ENCODE measurements at regions not wholly inside any gene's neighbourhood (a gene's known extent, or its start where the extent isn't known, plus 50 kb on each side); places are given as distances from the start of the nearest gene placed in this dataset.
"Not testable (repeated sequence)": the region's sequence is repeated elsewhere in the genome, so short reads cannot be mapped to it uniquely, and the experiment has no call there.

DNA sequence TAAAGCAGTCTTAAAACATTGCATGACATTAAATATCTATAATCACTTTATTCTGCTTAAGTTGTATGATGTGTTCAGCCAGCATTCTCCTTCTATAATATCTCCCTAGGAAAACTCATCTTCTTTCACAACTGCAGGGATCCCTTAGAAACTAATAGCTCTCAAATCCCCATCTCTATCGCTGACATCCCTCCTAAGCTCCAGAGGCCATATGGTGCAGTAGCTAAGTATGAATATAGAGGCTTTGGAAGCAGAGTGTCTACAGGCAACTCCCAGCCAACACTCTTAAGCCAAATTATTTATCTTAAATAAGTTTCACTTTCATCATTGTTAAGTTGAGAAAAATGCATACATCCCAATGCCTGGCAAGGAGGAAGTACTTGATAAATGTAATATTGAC is 349.5 kb upstream of the MIR17HG start:
- no peak for DNase-seq (ENCODE audit: low read depth in 2 of 2)

DNA sequence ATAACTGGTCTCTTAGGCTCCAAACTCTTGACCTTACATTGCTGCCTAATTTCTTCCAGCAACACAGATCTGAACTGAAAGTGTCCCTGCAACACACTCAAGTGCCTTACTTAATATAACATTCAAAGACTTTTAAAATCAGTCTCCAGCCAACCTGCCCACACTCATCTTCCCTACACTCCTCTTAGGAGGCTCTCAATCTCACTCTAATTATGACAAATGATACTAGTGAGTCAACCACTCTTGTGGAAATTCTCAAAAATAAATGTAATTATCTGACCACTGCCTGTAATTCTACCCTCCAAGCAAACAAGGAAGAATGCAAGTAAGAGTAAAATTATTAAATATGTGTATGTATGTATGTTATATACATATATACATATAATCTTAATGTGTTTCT is 348.1 kb upstream of the MIR17HG start:
- no peak for DNase-seq (ENCODE audit: low read depth in 2 of 2)

DNA sequence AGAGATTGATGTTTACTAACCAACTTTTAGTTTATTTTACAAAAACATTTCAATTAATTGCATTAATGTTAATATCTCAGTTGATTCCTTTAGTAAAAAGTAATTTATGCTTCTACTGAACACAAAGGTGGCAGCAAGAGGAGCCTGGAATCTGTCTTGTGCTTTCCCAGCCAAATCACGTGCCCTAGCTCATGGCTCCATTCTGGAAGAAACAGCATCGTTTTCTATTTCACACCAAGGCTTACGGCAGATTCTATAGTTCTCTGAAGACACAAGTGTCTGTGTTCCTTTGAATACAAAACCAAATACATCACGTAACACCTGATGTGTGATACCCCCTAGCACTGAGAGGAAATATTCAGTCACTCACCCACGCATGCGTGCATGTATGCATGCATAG is 346.1 kb upstream of the MIR17HG start:
- DNase-seq (ENCODE audit: low read depth in 2 of 2): no peak

DNA sequence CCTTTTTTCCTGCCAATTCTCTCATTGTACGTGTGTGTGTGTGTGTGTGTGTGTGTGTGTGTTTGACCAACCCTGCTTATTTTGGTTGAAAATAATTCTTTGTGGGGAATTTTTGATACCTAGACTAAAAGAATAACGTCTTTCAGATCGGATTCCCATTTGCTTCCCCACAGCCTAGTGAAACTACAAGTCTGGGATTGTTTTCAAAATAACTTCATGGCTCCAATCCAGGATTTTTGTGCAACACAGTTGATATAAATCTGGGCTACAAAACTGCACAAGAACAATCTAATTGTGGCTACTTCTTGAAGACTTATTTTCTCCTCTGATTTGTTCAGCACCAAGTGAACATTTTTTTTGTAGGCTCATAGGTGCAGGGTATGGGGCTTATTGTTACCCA is 332.8 kb upstream of the MIR17HG start:
- DNase-seq (ENCODE audit: low read depth in 2 of 2): no peak

DNA sequence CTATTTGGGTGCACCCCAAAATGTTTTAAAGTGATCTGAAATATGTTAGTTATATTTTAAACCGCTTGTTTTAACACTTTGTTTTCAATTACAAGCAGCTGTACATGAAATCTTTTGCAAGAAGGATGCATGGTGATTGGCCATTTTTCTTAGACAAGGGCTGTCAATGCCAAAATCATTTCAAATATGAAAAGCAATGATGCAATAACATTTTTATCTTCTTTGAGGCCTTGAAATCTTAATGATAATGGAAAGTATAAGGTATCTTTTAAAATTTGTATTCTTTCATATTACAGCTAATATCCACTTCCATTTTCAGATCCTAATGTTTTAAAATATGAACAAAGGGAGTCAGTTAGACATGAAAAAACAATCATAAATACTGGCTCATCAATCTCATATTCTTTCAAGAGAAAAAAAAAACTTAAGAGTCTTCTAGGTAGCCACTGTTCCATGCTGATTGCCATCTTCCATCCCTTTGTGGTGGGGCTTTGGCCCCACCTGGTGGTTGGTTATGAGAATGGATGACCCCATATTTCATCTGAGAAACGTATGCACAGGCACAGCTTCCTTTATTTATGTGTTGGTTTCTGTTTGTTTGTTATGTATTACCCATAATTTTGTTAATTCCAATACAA is 330.3 kb upstream of the MIR17HG start:
- DNase-seq (ENCODE audit: low read depth in 2 of 2): no peak

DNA sequence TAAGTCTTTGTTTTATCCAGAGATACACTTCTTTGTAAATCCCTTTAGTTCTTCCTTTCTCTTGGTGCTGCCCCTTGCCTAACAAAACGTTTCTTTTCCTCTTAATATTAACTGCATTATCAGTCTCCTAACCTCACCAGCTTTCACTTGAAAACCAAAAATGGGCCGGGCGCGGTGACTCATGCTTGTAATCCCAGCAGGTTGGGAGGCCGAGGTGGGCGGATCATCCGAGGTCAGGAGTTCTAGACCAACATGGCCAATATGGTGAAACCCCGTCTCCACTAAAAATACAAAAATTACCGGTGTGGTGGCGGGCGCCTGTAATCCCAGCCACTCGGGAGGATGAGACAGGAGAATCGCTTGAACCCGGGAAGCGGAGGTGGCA is 329.8 kb upstream of the MIR17HG start:
- DNase-seq (ENCODE audit: low read depth in 2 of 2): no peak

DNA sequence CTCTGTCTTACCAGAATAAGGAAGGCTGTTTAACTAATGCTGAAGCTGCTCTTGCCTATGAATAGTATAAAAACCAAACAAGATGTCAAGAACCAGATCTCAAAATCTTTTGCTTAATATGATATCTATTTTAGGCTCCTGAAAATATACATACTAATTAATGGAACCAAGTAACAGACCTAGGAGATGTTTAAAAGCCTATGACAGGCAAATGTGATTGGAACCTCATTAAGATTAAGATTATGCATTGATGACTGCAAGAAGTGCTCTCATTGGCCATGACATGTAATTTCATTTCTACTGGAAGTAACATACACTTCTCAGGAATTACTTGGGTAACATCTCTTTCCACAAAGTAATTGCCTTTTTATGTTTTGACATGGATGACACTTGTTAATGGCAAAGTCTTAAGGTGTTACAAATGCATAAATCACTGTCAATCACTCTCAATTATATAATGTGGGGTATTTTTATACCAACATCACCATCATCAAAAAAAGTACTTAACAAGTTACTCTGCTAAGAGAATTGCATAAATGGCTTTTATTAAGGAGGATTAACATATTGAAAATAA is 326.9 kb upstream of the MIR17HG start:
- DNase-seq (ENCODE audit: low read depth in 2 of 2): no peak

DNA sequence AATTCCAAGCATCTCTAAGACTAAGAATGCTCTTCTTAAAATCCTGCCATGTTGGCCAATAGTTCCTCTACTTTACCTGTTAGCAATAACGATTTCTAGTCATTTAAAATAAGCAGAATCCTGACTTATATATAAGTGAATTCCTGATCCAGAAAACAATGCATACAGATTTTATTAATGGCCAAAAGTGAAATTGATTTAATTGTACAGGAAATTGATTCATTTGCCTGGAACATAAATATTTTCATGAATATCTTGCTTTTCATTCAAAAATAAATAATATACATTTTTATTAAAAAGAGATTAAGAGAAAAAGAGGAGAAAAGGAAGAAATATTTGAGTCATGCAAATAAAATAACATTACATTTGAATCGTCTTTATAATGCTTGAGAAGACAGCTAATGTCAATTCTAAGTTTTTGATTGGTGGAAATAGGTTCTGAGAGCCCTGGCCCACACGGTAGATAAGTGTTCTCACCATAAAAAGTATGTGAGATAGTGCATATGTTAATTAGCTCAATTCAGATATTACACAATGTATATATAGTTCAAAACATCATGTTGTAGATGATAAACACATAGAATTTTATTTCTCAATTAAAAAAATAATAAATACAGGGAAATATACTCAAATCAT is 323.2 kb upstream of the MIR17HG start:
- DNase-seq (ENCODE audit: low read depth in 2 of 2): no peak

DNA sequence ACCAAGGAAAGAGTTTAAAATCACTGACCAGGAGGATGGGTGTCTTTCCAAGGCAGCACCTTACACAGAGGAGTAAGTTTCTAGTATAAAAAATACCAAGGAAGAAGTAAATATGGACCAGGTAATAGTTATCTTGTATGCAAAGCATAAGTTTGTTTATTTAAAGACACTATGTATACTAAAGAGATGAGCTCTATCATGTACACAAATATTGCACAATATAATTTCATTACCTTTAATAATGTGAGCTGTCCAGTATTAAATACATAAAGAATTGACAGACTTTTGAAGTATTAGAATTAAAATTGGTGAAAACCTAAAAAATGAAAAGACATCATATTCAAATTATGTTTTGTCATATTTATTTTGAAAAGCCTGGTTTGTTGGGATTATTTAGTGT is 322.0 kb upstream of the MIR17HG start:
- no peak for DNase-seq (ENCODE audit: low read depth in 2 of 2)

DNA sequence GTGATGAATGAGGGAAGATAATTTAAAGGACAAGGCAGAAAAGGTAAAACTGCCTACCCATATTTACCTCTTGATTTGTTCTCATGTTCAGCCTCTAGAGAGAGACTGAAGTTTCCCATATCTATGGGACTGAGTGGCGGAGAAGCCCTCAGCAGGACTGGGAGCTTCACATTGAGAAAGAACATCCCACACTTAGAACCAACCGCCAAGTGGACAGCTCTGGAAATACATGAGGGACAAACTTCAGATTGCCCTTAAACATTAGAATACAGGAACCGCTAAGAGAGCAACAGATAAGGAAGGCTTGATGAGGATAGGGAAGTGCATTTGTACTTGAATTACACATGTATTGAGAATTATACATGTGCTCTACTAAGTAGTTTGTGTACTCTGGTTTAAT is 316.0 kb upstream of the MIR17HG start:
- DNase-seq (ENCODE audit: low read depth in 2 of 2): no peak

DNA sequence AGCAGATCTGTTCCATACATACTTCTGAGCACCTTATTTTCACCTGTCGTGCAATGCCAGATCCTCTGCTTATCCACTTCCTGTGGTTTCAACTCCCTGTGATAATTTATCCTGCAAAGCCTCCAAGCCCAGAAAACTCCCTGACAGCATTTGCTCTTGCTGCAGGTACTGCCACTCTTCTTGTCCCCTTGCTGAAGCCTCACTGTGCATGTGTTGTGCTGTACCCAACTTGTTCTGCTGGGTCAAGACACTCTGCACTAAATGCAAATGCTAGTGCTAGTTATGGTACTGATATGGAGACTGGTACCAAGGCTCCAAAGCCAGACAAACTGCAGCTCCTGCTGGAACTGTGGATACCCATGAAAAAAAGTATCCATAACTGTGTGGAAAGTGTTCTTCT is 315.4 kb upstream of the MIR17HG start:
- no peak for DNase-seq (ENCODE audit: low read depth in 2 of 2)

DNA sequence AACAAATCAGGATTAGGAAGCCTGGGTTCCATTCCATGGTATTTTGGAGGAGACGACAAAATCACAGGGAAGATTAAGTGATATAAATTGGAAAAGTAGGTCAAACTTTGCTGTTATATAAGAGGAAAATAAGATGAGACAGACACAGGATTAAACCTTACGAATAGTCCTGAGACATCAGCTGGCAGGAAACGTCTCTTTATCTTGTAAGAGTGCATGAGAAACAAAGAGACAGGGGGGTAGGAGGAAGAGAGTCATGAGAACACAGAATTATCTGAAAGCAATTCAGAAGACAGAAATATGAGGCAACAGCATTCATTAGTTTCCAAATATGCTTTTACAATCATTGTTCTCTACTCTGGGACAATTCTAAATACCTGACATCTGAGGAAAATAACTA is 310.6 kb upstream of the MIR17HG start:
- DNase-seq (ENCODE audit: low read depth in 2 of 2): no peak

DNA sequence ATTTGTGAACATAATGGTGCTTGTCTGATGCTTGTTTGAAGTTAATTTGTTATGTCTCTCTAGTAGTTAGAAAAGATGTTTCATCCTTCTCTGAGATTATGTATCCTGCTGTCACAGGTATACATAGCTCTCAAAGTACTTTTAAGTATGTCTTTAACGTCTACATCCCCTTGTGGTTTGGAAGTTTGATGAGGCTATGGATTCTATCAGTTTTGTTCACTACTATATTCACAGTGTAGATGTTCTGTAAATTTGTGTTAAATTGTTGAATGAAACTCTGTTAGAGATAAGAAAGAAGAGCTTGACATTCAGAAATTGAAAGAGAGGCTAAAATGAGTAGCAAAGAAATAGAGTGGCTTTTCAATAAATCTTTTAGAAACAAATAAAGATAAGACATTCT is 304.6 kb upstream of the MIR17HG start:
- DNase-seq (ENCODE audit: low read depth in 2 of 2): no peak

DNA sequence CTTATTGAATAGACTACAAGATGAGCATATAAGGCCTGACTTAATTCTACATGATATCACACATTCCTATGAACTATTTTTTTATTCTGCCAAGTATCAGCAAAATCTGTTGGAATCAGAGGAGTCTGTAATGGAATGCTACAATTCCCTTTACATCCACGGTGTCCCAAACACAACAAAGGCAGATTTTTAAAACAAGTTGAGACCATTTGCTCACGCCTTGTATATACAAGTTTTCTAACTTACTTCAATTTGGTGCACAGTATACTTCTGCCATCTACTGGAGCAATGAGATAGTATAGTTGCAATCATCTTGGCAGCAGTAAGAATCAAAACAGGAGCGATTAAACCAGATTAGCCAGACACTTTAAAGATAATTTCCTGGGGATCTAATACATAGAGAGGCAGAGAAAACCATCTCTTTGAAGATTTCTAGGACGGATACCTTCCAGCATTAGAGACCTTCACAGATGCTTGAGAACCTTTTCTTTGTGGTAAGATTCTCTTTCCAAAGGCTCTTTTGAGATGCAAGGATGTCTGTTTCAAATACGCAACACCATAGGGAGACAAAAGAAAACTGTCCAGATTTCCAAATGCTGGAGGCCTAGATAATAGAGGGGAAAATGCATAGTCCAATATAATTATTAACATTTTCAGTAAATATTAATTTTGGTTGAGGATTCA is 302.0 kb upstream of the MIR17HG start:
- no peak for DNase-seq (ENCODE audit: low read depth in 2 of 2)

DNA sequence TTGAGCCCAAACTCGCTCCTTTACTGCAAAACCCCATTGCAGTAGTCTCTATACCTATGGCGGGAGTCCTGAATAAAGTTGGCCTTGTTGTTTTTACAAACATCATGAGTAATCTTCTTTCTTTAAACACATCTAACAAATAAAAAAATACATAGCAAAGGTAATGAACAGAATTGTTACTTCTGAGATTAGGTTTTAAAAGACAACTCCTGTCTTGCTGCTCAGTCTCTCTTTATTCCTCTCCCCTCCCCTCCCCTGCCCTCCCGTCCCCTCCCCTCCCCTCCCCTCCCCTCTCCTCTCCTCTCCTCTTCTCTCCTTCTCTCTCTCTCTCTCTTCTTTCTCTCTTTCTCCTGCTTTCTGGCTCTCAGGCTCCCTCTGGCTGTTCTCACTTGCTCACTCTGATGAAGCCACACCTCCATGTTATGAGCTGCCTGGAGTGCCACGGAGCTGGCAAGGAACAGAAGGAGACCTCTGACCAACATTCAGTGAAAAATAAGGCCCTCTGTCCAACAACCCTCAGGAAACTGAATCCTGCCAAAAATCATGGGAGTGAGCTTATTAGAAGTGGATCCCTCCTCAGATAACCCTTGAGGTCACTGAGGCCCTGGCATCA is 300.7 kb upstream of the MIR17HG start:
- DNase-seq (ENCODE audit: low read depth in 2 of 2): no peak

DNA sequence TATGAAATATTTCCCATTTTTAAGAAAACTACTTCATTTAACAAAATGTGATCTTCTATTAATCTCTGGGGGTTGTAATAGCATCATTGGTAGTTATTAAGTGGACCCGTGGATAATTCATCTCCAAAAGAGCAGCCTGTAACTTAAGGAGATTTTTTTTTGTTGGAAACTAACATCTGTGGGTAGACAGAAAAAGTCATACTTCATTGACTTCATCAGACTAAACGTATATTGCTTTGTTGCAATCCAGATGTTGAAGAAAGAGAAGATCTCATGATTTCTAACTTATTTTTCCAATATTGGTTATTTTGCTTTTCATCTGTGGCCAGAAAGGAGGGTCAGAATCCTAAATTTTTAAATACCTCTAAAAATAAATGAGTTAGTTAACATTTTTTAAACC is 296.5 kb upstream of the MIR17HG start:
- DNase-seq (ENCODE audit: low read depth in 2 of 2): no peak

DNA sequence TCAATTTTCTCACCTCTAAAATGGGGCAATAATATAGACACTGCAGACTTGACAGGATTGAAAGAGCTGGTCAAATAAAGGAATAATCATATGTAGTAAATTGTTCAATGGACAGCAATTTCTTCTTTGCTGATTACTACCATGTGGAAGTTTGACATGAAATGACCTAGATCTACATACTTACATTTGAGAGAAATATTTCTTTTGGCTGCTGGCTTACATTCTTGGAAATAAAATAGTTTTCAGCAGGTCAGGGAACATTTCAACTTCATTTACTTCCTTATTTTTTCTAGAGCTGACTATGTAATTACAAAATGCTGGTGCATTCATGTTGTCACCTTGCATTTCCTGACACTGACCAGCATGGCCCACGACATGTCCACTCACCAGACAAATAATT is 294.6 kb upstream of the MIR17HG start:
- DNase-seq (ENCODE audit: low read depth in 2 of 2): no peak

DNA sequence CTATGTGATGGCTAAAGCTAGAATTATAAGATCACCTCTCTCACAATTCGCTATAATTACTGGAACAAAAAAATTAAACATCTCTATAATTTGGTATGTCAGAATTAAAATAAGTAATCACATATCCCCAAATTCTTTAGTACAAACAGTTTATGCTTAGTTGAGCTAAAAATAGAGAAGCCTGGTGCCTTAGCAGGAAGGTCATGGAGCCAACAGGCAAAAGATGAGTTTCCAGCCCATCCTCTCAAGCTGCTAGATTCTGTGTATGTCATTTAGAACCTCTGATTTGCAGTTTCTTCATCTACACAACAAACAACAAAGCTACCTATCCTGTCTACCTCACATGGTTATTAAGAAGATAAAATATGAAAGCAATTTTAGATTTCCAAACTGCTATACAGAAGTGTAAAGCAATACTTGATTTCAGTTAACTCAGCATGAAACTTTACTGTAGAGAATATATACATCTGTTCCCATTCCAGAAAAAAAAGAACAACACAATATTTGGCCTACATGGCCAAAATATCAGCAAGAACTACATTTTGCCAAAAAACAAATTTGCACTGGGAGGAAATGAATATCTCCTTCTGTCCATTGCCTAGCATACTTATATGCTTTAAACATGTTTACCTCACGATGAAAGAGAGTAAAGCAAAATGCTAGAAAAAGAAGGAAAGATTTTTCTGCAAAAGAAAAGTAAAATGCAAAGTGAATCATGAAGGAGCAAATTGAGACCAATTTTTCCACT is 294.0 kb upstream of the MIR17HG start:
- no peak for DNase-seq (ENCODE audit: low read depth in 2 of 2)

DNA sequence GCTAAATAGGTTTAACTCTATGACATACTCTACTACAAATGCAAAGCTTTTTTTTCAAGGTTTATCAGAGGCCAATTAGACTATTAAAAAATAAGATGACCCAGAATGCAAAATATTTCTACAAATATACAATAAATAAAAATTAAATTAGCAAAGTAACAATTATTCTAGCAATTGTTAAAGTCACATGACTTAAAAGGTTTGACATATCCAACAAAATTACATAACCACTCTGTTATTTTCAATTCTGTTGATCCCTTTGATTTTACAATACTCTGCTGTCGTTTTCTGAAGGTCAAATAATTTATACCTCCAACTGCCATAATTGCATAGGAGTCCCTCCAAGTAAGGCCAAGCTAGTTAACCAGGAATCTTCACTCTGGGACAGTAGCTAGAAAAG is 292.6 kb upstream of the MIR17HG start:
- no peak for DNase-seq (ENCODE audit: low read depth in 2 of 2)

DNA sequence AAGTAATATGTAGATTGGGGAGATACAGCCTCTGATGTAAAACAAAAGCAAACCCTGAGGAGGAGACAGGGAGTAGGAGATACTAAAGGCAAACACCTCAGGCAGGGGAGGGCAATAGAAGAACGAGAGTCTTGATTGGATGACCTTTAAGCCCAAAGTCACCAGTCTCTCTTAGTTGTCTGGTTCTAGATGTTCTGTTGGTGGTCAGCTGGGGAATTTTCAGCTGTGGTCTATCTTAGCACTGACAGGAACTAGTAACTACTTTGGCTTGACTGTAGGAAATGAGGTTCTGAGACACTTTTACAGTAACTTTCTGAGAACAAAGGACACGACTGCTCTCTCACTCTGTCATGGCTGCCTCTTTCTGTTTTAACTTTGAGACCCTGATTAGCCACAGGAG is 290.7 kb upstream of the MIR17HG start:
- no peak for DNase-seq (ENCODE audit: low read depth in 2 of 2)

DNA sequence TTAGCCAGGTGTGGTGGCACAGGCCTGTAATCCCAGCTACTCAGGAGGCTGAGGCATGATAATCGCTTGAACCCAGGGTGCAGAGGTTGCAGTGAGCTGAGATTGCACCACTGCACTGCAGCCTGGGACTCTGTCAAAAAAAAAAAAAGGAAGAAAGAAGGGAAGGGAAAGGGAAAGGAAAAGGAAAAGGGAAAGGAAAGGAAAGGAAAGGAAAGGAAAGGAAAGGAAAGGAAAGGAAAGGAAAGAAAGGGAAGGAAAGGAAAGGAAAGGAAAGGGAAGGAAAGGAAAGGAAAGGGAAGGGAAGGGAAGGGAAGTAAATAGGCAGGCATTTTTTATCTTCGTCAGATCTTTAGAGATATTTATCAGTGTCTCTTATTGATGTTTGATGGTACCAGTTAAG is 290.0 kb upstream of the MIR17HG start:
- not testable (repeated sequence) for DNase-seq (ENCODE audit: low read depth in 2 of 2)

DNA sequence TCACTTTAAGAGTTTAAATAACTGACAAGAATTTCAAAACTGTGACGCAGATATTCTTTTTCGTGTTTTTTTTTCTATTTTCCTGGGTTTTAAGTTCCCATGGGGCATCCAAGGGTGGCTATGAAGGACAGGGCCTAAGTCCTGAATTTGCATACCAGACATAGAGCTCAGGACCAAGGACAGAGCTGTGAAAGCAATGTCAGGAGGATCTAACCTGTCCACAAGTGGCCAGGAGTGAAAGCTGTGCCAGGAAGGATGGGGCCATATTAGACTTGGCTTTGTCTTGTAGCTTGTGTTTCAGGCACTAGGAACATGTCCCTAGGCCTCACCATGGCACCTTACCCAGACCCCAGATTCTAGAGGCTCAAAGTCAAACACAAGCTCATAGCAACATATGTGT is 289.4 kb upstream of the MIR17HG start:
- no peak for DNase-seq (ENCODE audit: low read depth in 2 of 2)
